Psoas muscle (tissue), 7 donors: ENCODE measurements at regions not wholly inside any gene's neighbourhood (a gene's known extent, or its start where the extent isn't known, plus 50 kb on each side); places are given as distances from the start of the nearest gene placed in this dataset.

Experiments
- ATAC-seq, 4 donors: fragments of 200-7000 bp; cut with Tn5 transposase; one replicate each; pipeline ENCODE4 v1.9.1; 2020; ENCODE audit warnings: moderate library complexity in 3 of 4, mild to moderate bottlenecking in 2 of 4
- DNase-seq, 2 donors: peaks; one replicate each; pipeline ENCODE4 v3.0.0-alpha.2; 2020
- H3K27ac ChIP-seq: fragments of 200-600 bp; one replicate; pipeline ENCODE4 v1.8.0; 2022
- H3K27me3 ChIP-seq, 3 donors: fragments of 200-600 bp in 1 of 3; one replicate each; pipeline versions ENCODE4 v1.6.1 to v1.8.0; 2013 to 2022; ENCODE audit warnings: low read length in 2 of 3, mild to moderate bottlenecking in 2 of 3, moderate library complexity in 1 of 3; ENCODE audit not compliant: insufficient read depth in 3 of 3
- H3K36me3 ChIP-seq, 2 donors: fragments of 200-600 bp in 1 of 2; one replicate each; pipeline versions ENCODE4 v1.6.1 to v1.8.0; 2013 to 2022; ENCODE audit warnings: low read depth in 1 of 2, mild to moderate bottlenecking in 1 of 2, moderate library complexity in 1 of 2; ENCODE audit not compliant: insufficient read depth in 1 of 2
- H3K4me1 ChIP-seq: fragments of 200-600 bp; one replicate; pipeline ENCODE4 v1.8.0; 2022
- H3K4me3 ChIP-seq: fragments of 200-600 bp; one replicate; pipeline ENCODE4 v1.8.0; 2022; ENCODE audit warnings: mild to moderate bottlenecking
- H3K9me3 ChIP-seq: fragments of 200-600 bp; one replicate; pipeline ENCODE4 v1.8.0; 2022
- WGBS, 3 donors: extraction: QIAGEN DNeasy Blood & Tissue Kit; methylation state at CpG; one replicate each; pipeline versions ENCODE4 v1.1.6 to v1.1.7; 2013; 5-methylcytosine and 5-hydroxymethylcytosine counted together
- intact Hi-C, 2 donors: fragments of 100-400 bp; cut with DNase I; formaldehyde crosslinking; loops; one replicate each; pipeline versions ENCODE4 v1.11.0 to v1.14.2; 2022
- TF ChIP-seq, protein P1 (sequence below): fragments of 200-600 bp; IDR thresholded peaks from one replicate; pipeline ENCODE4 v1.8.0; 2022; ENCODE audit warnings: antibody characterized with exemption
- donor health status: healthy with polysubstance abuse.
- donor health status: DM: no; HTN: no; CAD: no; lungs with moderate emphysema.
- donor health status: Bipolar disorder and iron deficiency.
- donor health status: healthy.
- donor health status: DM: yes; HTN: yes; CAD: no.
- donor health status: DM: no; HTN: no; CAD: no.
- donor health status: DM: yes; HTN: yes; CAD: no.

DNA sequence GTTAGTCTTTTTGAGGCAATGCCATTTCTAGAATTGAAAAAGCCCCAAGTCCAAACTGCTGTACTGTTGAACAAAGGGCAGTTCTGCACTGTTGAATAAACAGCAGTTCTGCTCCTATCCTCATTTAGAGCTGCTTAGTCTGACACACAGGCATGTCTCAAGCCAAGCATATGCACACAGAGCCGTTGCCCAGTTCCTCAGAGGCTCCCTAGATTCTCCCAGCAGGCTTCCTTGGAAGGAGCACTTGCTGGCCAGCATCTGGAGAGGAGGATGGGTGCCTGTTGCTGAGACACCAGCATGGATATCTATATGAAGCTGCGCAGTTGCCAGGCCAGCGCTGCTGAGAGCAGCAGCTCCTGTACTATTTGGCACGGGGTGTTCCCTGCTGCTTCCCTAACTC, 138.3 kb upstream of the USP38 start:
- ATAC-seq: no peak
- intact Hi-C loops: no loop called here
- WGBS, 3 donors: 64 to 76% (median 71%) methylated on average over 4 of the region's 4 CpGs

GRCh38 chr4:143046906-143047305, 137.8 kb upstream of the USP38 start:
- intact Hi-C loops: no loop called here

More for the DNA sequence above, 138.3 kb upstream of the USP38 start:
- H3K27me3 ChIP-seq: no peaks in the 10 kb centered on the region
- no peak overlapping the region for H3K4me3 ChIP-seq
- no peaks in the 10 kb centered on the region for H3K4me1 ChIP-seq
- no peak overlapping the region for H3K27ac ChIP-seq
- no peaks in the 10 kb centered on the region for H3K9me3 ChIP-seq
- H3K36me3 ChIP-seq: no peaks in the 10 kb centered on the region
- TF ChIP-seq, protein P1, sequence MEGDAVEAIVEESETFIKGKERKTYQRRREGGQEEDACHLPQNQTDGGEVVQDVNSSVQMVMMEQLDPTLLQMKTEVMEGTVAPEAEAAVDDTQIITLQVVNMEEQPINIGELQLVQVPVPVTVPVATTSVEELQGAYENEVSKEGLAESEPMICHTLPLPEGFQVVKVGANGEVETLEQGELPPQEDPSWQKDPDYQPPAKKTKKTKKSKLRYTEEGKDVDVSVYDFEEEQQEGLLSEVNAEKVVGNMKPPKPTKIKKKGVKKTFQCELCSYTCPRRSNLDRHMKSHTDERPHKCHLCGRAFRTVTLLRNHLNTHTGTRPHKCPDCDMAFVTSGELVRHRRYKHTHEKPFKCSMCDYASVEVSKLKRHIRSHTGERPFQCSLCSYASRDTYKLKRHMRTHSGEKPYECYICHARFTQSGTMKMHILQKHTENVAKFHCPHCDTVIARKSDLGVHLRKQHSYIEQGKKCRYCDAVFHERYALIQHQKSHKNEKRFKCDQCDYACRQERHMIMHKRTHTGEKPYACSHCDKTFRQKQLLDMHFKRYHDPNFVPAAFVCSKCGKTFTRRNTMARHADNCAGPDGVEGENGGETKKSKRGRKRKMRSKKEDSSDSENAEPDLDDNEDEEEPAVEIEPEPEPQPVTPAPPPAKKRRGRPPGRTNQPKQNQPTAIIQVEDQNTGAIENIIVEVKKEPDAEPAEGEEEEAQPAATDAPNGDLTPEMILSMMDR: no peak
- DNase-seq: no peak

GRCh38 chr4:143054971-143055370, 129.7 kb upstream of the USP38 start:
- 0 to 40% (median 3%) methylated on average over 1 of the region's 1 CpG for WGBS, 3 donors
- intact Hi-C loops: no loop called here
- no peak overlapping the region for H3K27ac ChIP-seq
- ATAC-seq: no peak
- H3K9me3 ChIP-seq: no peaks in the 10 kb centered on the region
- no peak for DNase-seq
- no peaks in the 10 kb centered on the region for H3K27me3 ChIP-seq
- no peaks in the 10 kb centered on the region for H3K36me3 ChIP-seq
- no peak overlapping the region for H3K4me3 ChIP-seq
- TF ChIP-seq, protein P1: no peak
- no peaks in the 10 kb centered on the region for H3K4me1 ChIP-seq

More at GRCh38 chr4:143046906-143047305, 137.8 kb upstream of the USP38 start:
- H3K4me3 ChIP-seq: no peak overlapping the region
- DNase-seq (no peak), ATAC-seq (no peak)
- TF ChIP-seq, protein P1: no peak
- 79 to 89% (median 89%) methylated on average over 4 of the region's 4 CpGs for WGBS, 3 donors
- H3K27ac ChIP-seq: no peak overlapping the region
- H3K36me3 ChIP-seq: no peaks in the 10 kb centered on the region
- H3K9me3 ChIP-seq: no peaks in the 10 kb centered on the region
- H3K4me1 ChIP-seq: no peaks in the 10 kb centered on the region
- no peaks in the 10 kb centered on the region for H3K27me3 ChIP-seq

DNA sequence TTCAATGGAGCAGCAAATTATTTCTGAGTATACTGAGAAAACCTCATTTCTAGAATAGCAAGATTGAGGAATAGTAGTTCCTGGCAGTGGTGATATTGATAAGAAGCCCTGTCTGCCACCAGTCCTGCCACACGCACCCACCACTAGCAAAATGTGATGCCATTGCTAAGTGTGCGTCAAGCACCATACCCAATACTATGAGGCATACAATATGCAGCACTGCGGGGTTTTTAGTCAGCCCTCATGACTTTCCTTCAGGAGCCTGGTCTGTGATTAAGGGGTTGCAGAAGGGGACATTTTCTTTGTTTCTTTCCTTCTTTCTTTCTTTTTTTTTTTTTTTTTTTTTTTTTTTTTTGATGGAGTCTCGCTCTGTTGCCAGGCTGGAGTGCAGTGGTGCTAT, 128.7 kb upstream of the USP38 start:
- no peak for DNase-seq
- Histone ChIP-seq H3K4me3 (no peak overlapping the region), H3K4me1 (no peaks in the 10 kb centered on the region), H3K27ac (no peak overlapping the region), H3K27me3 (no peaks in the 10 kb centered on the region), H3K9me3 (no peaks in the 10 kb centered on the region), H3K36me3 (no peaks in the 10 kb centered on the region)
- no peak for ATAC-seq
- TF ChIP-seq, protein P1: no peak
- intact Hi-C loops: no loop called here
- 97 to 99% (median 98%) methylated on average over 4 of the region's 4 CpGs for WGBS, 3 donors

GRCh38 chr4:143071351-143071750, 113.4 kb upstream of the USP38 start:
- Histone ChIP-seq H3K4me3 (no peak overlapping the region), H3K36me3 (no peaks in the 10 kb centered on the region), H3K9me3 (peaks cover 4% of the 10 kb centered on the region), H3K27ac (no peak overlapping the region), H3K27me3 (no peaks in the 10 kb centered on the region), H3K4me1 (no peaks in the 10 kb centered on the region)
- no peak for ATAC-seq
- intact Hi-C loops: no loop called here
- DNase-seq: no peak
- WGBS, 3 donors: 66 to 88% (median 79%) methylated on average over 4 of the region's 4 CpGs
- TF ChIP-seq, protein P1: no peak
